IMR-90 (cell line): ENCODE measurements at regions not wholly inside any gene's neighbourhood (a gene's known extent, or its start where the extent isn't known, plus 50 kb on each side); places are given as distances from the start of the nearest gene placed in this dataset.

Experiments used
- ATAC-seq: fragments of 200-7000 bp; cut with Tn5 transposase; 2 replicates; pipeline ENCODE4 v1.9.1; 2020; ENCODE audit warnings: low read depth, mild to moderate bottlenecking, moderate library complexity
- BruUV-seq: library from RNA; stranded (reverse); fragments of 400-500 nt; replicated peaks from 2 replicates; lab custom pipeline; 2021; lab: Mats Ljungman, UMichigan
- CTCF ChIA-PET: fragments of 300-600 bp; formaldehyde crosslinking; extraction: SDS; loops from one replicate; lab custom pipeline; 2021; ENCODE audit warnings: antibody characterized with exemption; lab: Yijun Ruan, JAX
- POLR2A ChIA-PET: fragments of 300-600 bp; sonication (Branson Sonifier 250); formaldehyde crosslinking; loops from one replicate; lab custom pipeline; 2022; ENCODE audit warnings: antibody characterized with exemption; ENCODE audit not compliant: unreplicated experiment; lab: Charles Lee
- DNase-seq: peaks from one replicate; pipeline ENCODE4 v3.0.0; 2013
- H2AFZ ChIP-seq: replicated peaks from 2 replicates; pipeline ENCODE3; 2013; ENCODE audit warnings: low read length, mild to moderate bottlenecking; ENCODE audit not compliant: poor library complexity
- H2AK5ac ChIP-seq: 2 replicates; pipeline ENCODE4 v1.6.1; 2013; ENCODE audit warnings: low read depth, low read length, inconsistent platforms
- H2AK9ac ChIP-seq: replicated peaks from 2 replicates; pipeline ENCODE3; 2013; ENCODE audit warnings: mild to moderate bottlenecking, low read depth, low read length, moderate library complexity; ENCODE audit not compliant: poor library complexity
- H2BK120ac ChIP-seq: 2 replicates; pipeline ENCODE4 v1.6.1; 2013; ENCODE audit warnings: low read depth, low read length, inconsistent platforms
- H2BK15ac ChIP-seq: 3 replicates; pipeline ENCODE4 v1.6.1; 2013; ENCODE audit warnings: low read depth, low read length, inconsistent platforms
- H2BK20ac ChIP-seq: 2 replicates; pipeline ENCODE4 v1.6.1; 2013; ENCODE audit warnings: low read depth, mild to moderate bottlenecking, inconsistent platforms, low read length, moderate library complexity
- H2BK5ac ChIP-seq: 2 replicates; pipeline ENCODE4 v1.6.1; 2013; ENCODE audit warnings: mild to moderate bottlenecking, low read depth, low read length, inconsistent platforms; ENCODE audit not compliant: poor library complexity, severe bottlenecking
- H3K14ac ChIP-seq: replicated peaks from 2 replicates; pipeline ENCODE4 v1.6.1; 2013; ENCODE audit warnings: low read depth, low read length, inconsistent platforms
- H3K18ac ChIP-seq: 2 replicates; pipeline ENCODE4 v1.6.1; 2013; ENCODE audit warnings: low read depth, low read length, control low read depth
- H3K23ac ChIP-seq: 2 replicates; pipeline ENCODE4 v1.6.1; 2013; ENCODE audit warnings: low read depth, low read length, inconsistent platforms
- H3K27ac ChIP-seq: 2 replicates; pipeline ENCODE4 v1.5.1; 2013; ENCODE audit warnings: mild to moderate bottlenecking, control low read depth, low read length; ENCODE audit not compliant: insufficient read depth
- H3K27me3 ChIP-seq: 2 replicates; pipeline ENCODE4 v1.6.1; 2013; ENCODE audit warnings: low read length; ENCODE audit not compliant: control insufficient read depth, insufficient read depth
- H3K36me3 ChIP-seq: 2 replicates; pipeline ENCODE4 v1.6.1; 2013; ENCODE audit warnings: low read length, mixed read lengths; ENCODE audit not compliant: control insufficient read depth, insufficient read depth
- H3K4ac ChIP-seq: 2 replicates; pipeline ENCODE4 v1.6.1; 2013; ENCODE audit warnings: low read depth, low read length, inconsistent platforms
- H3K4me1 ChIP-seq: 2 replicates; pipeline ENCODE4 v1.6.1; 2013; ENCODE audit warnings: low read length, mixed read lengths; ENCODE audit not compliant: control insufficient read depth, insufficient read depth
- H3K4me2 ChIP-seq: 2 replicates; pipeline ENCODE4 v1.6.1; 2013; ENCODE audit warnings: low read depth, mild to moderate bottlenecking, control low read depth, low read length, moderate library complexity
- H3K4me3 ChIP-seq: 2 replicates; pipeline ENCODE4 v1.5.1; 2013; ENCODE audit warnings: low read depth, mild to moderate bottlenecking, control low read depth, low read length, moderate library complexity; ENCODE audit not compliant: insufficient read depth
- H3K56ac ChIP-seq: 2 replicates; pipeline ENCODE4 v1.6.1; 2013; ENCODE audit warnings: low read length, inconsistent platforms; ENCODE audit not compliant: insufficient read depth; ENCODE audit errors: extremely low read depth
- H3K79me1 ChIP-seq, 2 experiments: 2 replicates each; pipeline ENCODE4 v1.6.1; 2013; ENCODE audit warnings: low read length in 2 of 2, inconsistent platforms in 1 of 2, low read depth in 1 of 2
- H3K9ac ChIP-seq: 2 replicates; pipeline ENCODE4 v1.6.1; 2013; ENCODE audit warnings: low read depth, low read length, control low read depth
- H3K9me1 ChIP-seq: 2 replicates; pipeline ENCODE4 v1.6.1; 2013; ENCODE audit warnings: low read length, inconsistent platforms; ENCODE audit not compliant: insufficient read depth
- H3K9me3 ChIP-seq: 2 replicates; pipeline ENCODE4 v1.6.1; 2013; ENCODE audit warnings: low read length; ENCODE audit not compliant: control insufficient read depth, insufficient read depth
- H4K20me1 ChIP-seq: 2 replicates; pipeline ENCODE4 v1.6.1; 2013; ENCODE audit warnings: low read length, inconsistent platforms; ENCODE audit not compliant: insufficient read depth
- H4K5ac ChIP-seq: 2 replicates; pipeline ENCODE4 v1.6.1; 2013; ENCODE audit warnings: mild to moderate bottlenecking, low read depth, low read length, control low read depth
- H4K8ac ChIP-seq, 2 experiments: 2 replicates each; pipeline ENCODE4 v1.6.1; 2013; ENCODE audit warnings: low read depth in 2 of 2, low read length in 2 of 2, control low read depth in 1 of 2, inconsistent platforms in 1 of 2
- H4K91ac ChIP-seq: 2 replicates; pipeline ENCODE4 v1.6.1; 2013; ENCODE audit warnings: low read depth, low read length, inconsistent platforms; ENCODE audit not compliant: insufficient read depth
- CHD1 ChIP-seq: IDR thresholded peaks from 2 replicates; pipeline ENCODE4 v1.6.1; 2012; ENCODE audit warnings: low read depth, low read length, improper control_type of control experiment
- RAD21 ChIP-seq: IDR thresholded peaks from 2 replicates; pipeline ENCODE4 v1.6.1; 2012; ENCODE audit warnings: low read length, improper control_type of control experiment
- WGBS, 2 experiments: methylation state at CpG; one replicate each; pipeline versions ENCODE4 v1.1.5 to v1.1.7; 2013; ENCODE audit warnings: missing lambda C conversion rate in 2 of 2; ENCODE audit not compliant: insufficient read length in 1 of 2; ENCODE audit errors: extremely low coverage in 2 of 2; 5-methylcytosine and 5-hydroxymethylcytosine counted together
- dilution Hi-C: fragments of 300-500 bp; cut with HindIII; formaldehyde crosslinking; loops from one replicate; pipeline ENCODE4 v1.14.3; 2018; ENCODE audit warnings: low sequenced_read_pairs; ENCODE audit not compliant: unreplicated experiment
- in situ Hi-C: fragments of 300-500 bp; cut with MboI; formaldehyde crosslinking; loops from 3 replicates; pipeline ENCODE4 v1.14.3; 2019; ENCODE audit warnings: low sequenced_read_pairs, inconsistent platforms, mixed read lengths
- intact Hi-C: fragments of 100-400 bp; cut with micrococcal nuclease; formaldehyde crosslinking; loops from 2 replicates; pipeline ENCODE4 v1.10.0; 2022

DNA sequence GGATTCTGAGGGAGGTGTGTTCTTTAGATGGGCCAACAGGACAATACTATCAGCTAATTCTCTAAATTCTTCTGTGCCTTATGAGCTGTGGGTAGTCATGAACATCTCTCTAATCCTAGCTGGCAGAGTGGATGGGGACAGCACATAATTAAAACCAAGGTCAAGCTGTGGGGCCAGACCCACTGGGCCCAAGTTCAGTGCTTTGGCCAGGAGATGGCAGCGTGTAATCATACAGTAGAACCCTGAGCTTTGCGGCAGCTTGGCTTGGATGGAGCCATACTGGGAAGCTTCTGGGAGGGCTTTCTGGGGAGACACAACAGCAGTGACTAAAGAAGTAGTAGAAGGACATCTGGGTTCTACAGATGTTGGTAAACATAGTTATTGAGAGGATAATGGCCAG lies 140.3 kb upstream of the CXCL13 start:
- Histone ChIP-seq H2BK120ac (no peak overlapping the region), H2BK5ac (no peak overlapping the region), H3K9me3 (no peaks in the 10 kb centered on the region), H3K56ac (no peak overlapping the region), H3K4me1 (no peaks in the 10 kb centered on the region), H3K9me1 (no peaks in the 10 kb centered on the region), H3K14ac (no peak overlapping the region), H2BK20ac (no peak overlapping the region), H4K8ac (no peak overlapping the region), H2AFZ (no peak overlapping the region), H3K4me2 (no peak overlapping the region), H2AK9ac (no peak overlapping the region), H4K5ac (no peak overlapping the region), H3K79me1 (no peaks in the 10 kb centered on the region), H3K27ac (no peak overlapping the region), H3K23ac (no peak overlapping the region), H2BK15ac (no peak overlapping the region), H2AK5ac (no peak overlapping the region), H3K4ac (no peak overlapping the region), H4K20me1 (no peaks in the 10 kb centered on the region), H3K9ac (no peak overlapping the region), H3K4me3 (no peak overlapping the region), H3K36me3 (no peaks in the 10 kb centered on the region), H3K27me3 (no peaks in the 10 kb centered on the region), H4K91ac (no peak overlapping the region), H3K18ac (no peak overlapping the region)
- in situ Hi-C loops (no loop called here), intact Hi-C loops (loop anchor here (2.0 kb wide), 1 partner anchor 136 kb away; no protein-coding TSS in a partner anchor), dilution Hi-C loops (no loop called here)
- DNase-seq = no peak
- WGBS, 2 experiments = no CpG with 5 or more reads among the region's 2 CpGs
- TF ChIP-seq CHD1 (no peak), RAD21 (peak; percentile 30; the same call in 1 of the 2 replicates)
- CTCF ChIA-PET = no interaction called here
- BruUV-seq = no TSS peak
- POLR2A ChIA-PET = no interaction called here
- ATAC-seq = no peak
